ENCODE measurements at regions not wholly inside any gene's neighbourhood (a gene's known extent, or its start where the extent isn't known, plus 50 kb on each side); places are given as distances from the start of the nearest gene placed in this dataset.

DNA sequence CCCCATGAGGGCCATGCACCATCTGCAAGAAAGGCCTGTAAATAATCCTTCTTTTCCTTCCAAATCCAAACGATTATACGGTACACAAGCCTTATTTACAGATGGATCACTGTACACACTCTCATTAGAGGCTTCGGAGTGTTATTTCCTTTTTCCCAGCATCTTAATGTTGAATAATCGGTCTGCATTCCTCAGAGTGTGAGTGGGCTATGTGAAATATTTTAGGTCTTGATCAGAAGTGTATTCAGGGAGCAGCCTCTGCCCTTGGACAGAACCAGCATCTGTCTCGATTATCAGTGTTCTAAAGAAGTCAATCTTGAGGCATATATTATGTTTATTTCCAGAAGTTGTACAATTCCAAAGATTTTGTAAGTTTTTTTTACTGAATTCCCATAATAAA, 340.6 kb downstream of the SEC23A start:
- TF ChIP-seq POLR2A (IDR thresholded peaks at IDR 0.05) (no peak), EP300 (IDR thresholded peaks at IDR 0.05) (no peak)
- TF ChIP-seq, protein P1, sequence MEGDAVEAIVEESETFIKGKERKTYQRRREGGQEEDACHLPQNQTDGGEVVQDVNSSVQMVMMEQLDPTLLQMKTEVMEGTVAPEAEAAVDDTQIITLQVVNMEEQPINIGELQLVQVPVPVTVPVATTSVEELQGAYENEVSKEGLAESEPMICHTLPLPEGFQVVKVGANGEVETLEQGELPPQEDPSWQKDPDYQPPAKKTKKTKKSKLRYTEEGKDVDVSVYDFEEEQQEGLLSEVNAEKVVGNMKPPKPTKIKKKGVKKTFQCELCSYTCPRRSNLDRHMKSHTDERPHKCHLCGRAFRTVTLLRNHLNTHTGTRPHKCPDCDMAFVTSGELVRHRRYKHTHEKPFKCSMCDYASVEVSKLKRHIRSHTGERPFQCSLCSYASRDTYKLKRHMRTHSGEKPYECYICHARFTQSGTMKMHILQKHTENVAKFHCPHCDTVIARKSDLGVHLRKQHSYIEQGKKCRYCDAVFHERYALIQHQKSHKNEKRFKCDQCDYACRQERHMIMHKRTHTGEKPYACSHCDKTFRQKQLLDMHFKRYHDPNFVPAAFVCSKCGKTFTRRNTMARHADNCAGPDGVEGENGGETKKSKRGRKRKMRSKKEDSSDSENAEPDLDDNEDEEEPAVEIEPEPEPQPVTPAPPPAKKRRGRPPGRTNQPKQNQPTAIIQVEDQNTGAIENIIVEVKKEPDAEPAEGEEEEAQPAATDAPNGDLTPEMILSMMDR (IDR thresholded peaks at IDR 0.05), result no peak

All from gastroesophageal sphincter (tissue), 3 donors.